B cell (primary cell): ENCODE measurements at regions not wholly inside any gene's neighbourhood (a gene's known extent, or its start where the extent isn't known, plus 50 kb on each side); places are given as distances from the start of the nearest gene placed in this dataset.
A peak's percentile ranks its signal among the peaks of the same experiment; 100 is the strongest.

ENCODE experiments used
- ATAC-seq: fragments of 200-7000 bp; cut with Tn5 transposase; one replicate; pipeline ENCODE4 v1.10.0; 2021; ENCODE audit warnings: low read depth, mild to moderate bottlenecking, moderate number of reproducible peaks, moderate library complexity
- CTCF ChIA-PET: fragments of 350-600 bp; sonication (Branson Sonifier 250); formaldehyde crosslinking; loops from one replicate; lab custom pipeline; 2021; ENCODE audit warnings: antibody characterized with exemption, inconsistent platforms; lab: Charles Lee
- POLR2A ChIA-PET: fragments of 350-600 bp; sonication (Branson Sonifier 250); formaldehyde crosslinking; loops from one replicate; lab custom pipeline; 2021; ENCODE audit warnings: antibody characterized with exemption; lab: Charles Lee
- DNase-seq: peaks from one replicate; pipeline ENCODE4 v3.0.0; 2013
- H2AFZ ChIP-seq: 2 replicates; pipeline ENCODE4 v1.6.1; 2012; ENCODE audit warnings: mild to moderate bottlenecking, low read depth, low read length; ENCODE audit not compliant: insufficient read depth, poor library complexity, severe bottlenecking
- H3K27ac ChIP-seq, 2 donors: 1 replicate in 1 of 2; 2 replicates in 1 of 2; pipeline ENCODE4 v1.5.1; 2012 to 2013; ENCODE audit warnings: low read length in 2 of 2, mild to moderate bottlenecking in 2 of 2, moderate library complexity in 1 of 2
- H3K27me3 ChIP-seq, 4 experiments: fragments of 200-600 bp in 1 of 4; sonication (generic) in 1 of 4; replicated peaks in 1 of 4; 1 replicate in 2 of 4; 2 replicates in 2 of 4; pipeline versions ENCODE4 v1.6.1 to v1.7.0; 2013 to 2016; ENCODE audit warnings: low read length in 3 of 4, mild to moderate bottlenecking in 2 of 4, mixed read lengths in 1 of 4, moderate library complexity in 1 of 4; ENCODE audit not compliant: insufficient read depth in 4 of 4, control insufficient read depth in 3 of 4; ENCODE audit errors: control extremely low read depth in 1 of 4
- H3K36me3 ChIP-seq, 2 experiments: replicated peaks in 1 of 2; 1 replicate in 1 of 2; 2 replicates in 1 of 2; pipeline versions ENCODE4 v1.6.1 to v1.7.1; 2013; ENCODE audit warnings: low read length in 1 of 2; ENCODE audit not compliant: insufficient read depth in 2 of 2, control insufficient read depth in 1 of 2; ENCODE audit errors: control extremely low read depth in 1 of 2, extremely low read depth in 1 of 2
- H3K4me1 ChIP-seq, 2 donors: fragments of 200-600 bp in 1 of 2; sonication (generic) in 1 of 2; 1 replicate in 1 of 2; 2 replicates in 1 of 2; pipeline versions ENCODE4 v1.5.1 to v1.6.1; 2013 to 2017; ENCODE audit warnings: low read length in 2 of 2; ENCODE audit not compliant: control insufficient read depth in 2 of 2, insufficient read depth in 2 of 2
- H3K4me2 ChIP-seq: replicated peaks from 2 replicates; pipeline ENCODE3; 2012; ENCODE audit warnings: mild to moderate bottlenecking, low read depth, low read length; ENCODE audit not compliant: poor library complexity, severe bottlenecking
- H3K4me3 ChIP-seq, 5 experiments: fragments of 200-600 bp in 1 of 5; sonication (generic) in 1 of 5; 1 replicate in 3 of 5; 2 replicates in 2 of 5; pipeline versions ENCODE4 v1.5.1 to v1.7.0; 2011 to 2016; ENCODE audit warnings: low read length in 4 of 5, mild to moderate bottlenecking in 4 of 5, low read depth in 2 of 5, control low read depth in 1 of 5, moderate library complexity in 1 of 5; ENCODE audit not compliant: insufficient read depth in 1 of 5; ENCODE audit errors: control extremely low read depth in 1 of 5, extremely low read depth in 1 of 5
- H3K79me2 ChIP-seq: fragments of 200-600 bp; sonication (generic); one replicate; pipeline ENCODE4 v1.6.0; 2016; ENCODE audit warnings: low read length; ENCODE audit not compliant: control insufficient read depth, insufficient read depth
- H3K9ac ChIP-seq: fragments of 200-600 bp; sonication (generic); 2 replicates; pipeline ENCODE4 v1.6.1; 2017; ENCODE audit warnings: mild to moderate bottlenecking, low read length, moderate library complexity
- H3K9me3 ChIP-seq, 3 donors: one replicate each; pipeline versions ENCODE4 v1.6.1 to v1.7.1; 2013; ENCODE audit warnings: low read length in 2 of 3; ENCODE audit not compliant: control insufficient read depth in 2 of 3, insufficient read depth in 1 of 3; ENCODE audit errors: control extremely low read depth in 1 of 3
- H4K20me1 ChIP-seq: 2 replicates; pipeline ENCODE4 v1.6.0; 2012; ENCODE audit warnings: mild to moderate bottlenecking, low read length; ENCODE audit not compliant: insufficient read depth, control insufficient read depth, poor library complexity, severe bottlenecking
- H3K27ac Mint-ChIP-seq: one replicate; pipeline ENCODE4 v1.8.0; 2021; ENCODE audit warnings: mixed read lengths
- H3K27me3 Mint-ChIP-seq: one replicate; pipeline ENCODE4 v1.8.0; 2021; ENCODE audit warnings: mixed read lengths
- H3K4me1 Mint-ChIP-seq: one replicate; pipeline ENCODE4 v1.8.0; 2021; ENCODE audit warnings: mixed read lengths
- H3K4me3 Mint-ChIP-seq: one replicate; pipeline ENCODE4 v1.8.0; 2021; ENCODE audit warnings: mixed read lengths
- H3K9me3 Mint-ChIP-seq: one replicate; pipeline ENCODE4 v1.8.0; 2022; ENCODE audit warnings: mixed read lengths; ENCODE audit not compliant: insufficient read depth
- CTCF ChIP-seq: fragments of 200-600 bp; IDR thresholded peaks from one replicate; pipeline ENCODE4 v1.8.0; 2022; ENCODE audit warnings: antibody characterized with exemption, mild to moderate bottlenecking
- EZH2 ChIP-seq: IDR thresholded peaks from 2 replicates; pipeline ENCODE4 v1.6.1; 2012; ENCODE audit warnings: borderline replicate concordance, low read depth, mild to moderate bottlenecking, moderate library complexity, low read length; ENCODE audit not compliant: insufficient read depth, poor library complexity, severe bottlenecking
- WGBS: methylation state at CpG from one replicate; pipeline ENCODE4 v1.1.5; 2013; ENCODE audit warnings: missing lambda C conversion rate; ENCODE audit not compliant: insufficient coverage; 5-methylcytosine and 5-hydroxymethylcytosine counted together
- intact Hi-C: fragments of 100-400 bp; cut with micrococcal nuclease; formaldehyde crosslinking; loops from one replicate; pipeline ENCODE4 v1.10.0; 2022

DNA sequence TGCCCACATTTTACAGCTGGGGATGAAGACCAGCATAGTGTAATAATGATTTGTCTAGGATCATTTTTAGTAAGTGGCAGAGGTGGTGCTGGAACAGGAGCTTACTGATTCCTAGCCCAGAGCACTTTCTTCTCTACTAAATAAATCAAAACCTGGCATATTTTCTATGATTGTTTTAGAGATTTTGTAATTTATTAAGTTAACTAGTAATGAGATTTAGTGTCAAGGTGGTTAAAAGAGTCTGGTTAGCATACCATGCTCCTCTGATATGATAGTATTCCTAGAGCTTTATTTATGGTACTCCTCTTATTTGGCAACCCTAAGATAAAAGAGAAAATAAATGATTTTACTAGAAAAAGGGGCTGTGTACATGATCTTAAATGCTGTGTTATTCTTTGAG, 604.0 kb downstream of the ISL1 start:
- no peak for TF ChIP-seq CTCF
- TF ChIP-seq EZH2 = no peak
- Mint-ChIP-seq H3K27me3 (no peaks in the 10 kb centered on the region), H3K4me3 (no peak overlapping the region), H3K9me3 (no peaks in the 10 kb centered on the region), H3K27ac (no peak overlapping the region), H3K4me1 (no peaks in the 10 kb centered on the region)
- Histone ChIP-seq H3K4me2 (no peak overlapping the region), H3K27ac (no peak overlapping the region), H3K27me3 (no peaks in the 10 kb centered on the region), H3K4me1 (no peaks in the 10 kb centered on the region), H4K20me1 (no peaks in the 10 kb centered on the region), H3K36me3 (no peaks in the 10 kb centered on the region), H3K79me2 (no peaks in the 10 kb centered on the region), H3K4me3 (no peak overlapping the region), H3K9ac (no peak overlapping the region), H3K9me3 (no peaks in the 10 kb centered on the region), H2AFZ (no peak overlapping the region)
- ChIA-PET CTCF (no interaction called here), POLR2A (no interaction called here)
- intact Hi-C loops = no loop called here
- no peak for ATAC-seq
- no peak for DNase-seq

DNA sequence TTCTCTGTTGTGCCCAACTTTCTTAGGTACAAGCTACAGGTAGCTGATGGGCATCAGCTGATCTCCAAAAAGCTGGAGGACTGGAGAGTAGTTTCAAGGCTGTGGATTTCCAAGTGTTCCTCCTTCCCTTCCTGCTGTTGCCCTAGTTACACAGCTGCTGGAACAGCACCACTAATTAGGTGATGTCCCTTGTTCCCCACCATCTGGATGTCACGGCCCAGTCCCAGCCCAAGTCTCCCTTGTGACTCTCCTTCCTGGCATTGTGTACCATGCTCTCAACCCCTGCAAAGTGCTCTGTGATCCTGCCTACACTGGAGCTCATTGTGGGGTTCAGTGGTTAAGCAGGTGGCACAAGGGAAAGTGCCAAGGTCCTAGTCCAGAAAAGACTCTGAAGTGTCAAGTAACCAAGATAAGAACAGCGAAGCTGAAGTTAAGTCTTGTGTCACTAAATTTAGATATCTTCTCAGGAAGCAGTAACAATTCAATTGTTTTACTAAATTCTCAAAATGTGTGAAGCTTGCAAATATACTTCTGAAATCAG, 604.5 kb downstream of the ISL1 start:
- Mint-ChIP-seq H3K27ac (no peak overlapping the region), H3K27me3 (no peaks in the 10 kb centered on the region), H3K4me1 (no peaks in the 10 kb centered on the region), H3K4me3 (no peak overlapping the region), H3K9me3 (no peaks in the 10 kb centered on the region)
- no peak overlapping the region for H2AFZ ChIP-seq
- ChIA-PET CTCF (no interaction called here), POLR2A (no interaction called here)
- no peaks in the 10 kb centered on the region for H3K79me2 ChIP-seq
- no peaks in the 10 kb centered on the region for H3K36me3 ChIP-seq
- H3K4me1 ChIP-seq = no peaks in the 10 kb centered on the region
- ATAC-seq (no peak), DNase-seq (peak; percentile 2)
- H3K4me2 ChIP-seq = no peak overlapping the region
- no peak for TF ChIP-seq EZH2
- TF ChIP-seq CTCF = no peak
- H3K9ac ChIP-seq = no peak overlapping the region
- intact Hi-C loops = no loop called here
- H3K4me3 ChIP-seq = no peak overlapping the region
- H3K27ac ChIP-seq = no peak overlapping the region
- no peaks in the 10 kb centered on the region for H4K20me1 ChIP-seq
- 100% methylated on average over 1 of the region's 2 CpGs for WGBS
- no peaks in the 10 kb centered on the region for H3K27me3 ChIP-seq
- no peaks in the 10 kb centered on the region for H3K9me3 ChIP-seq
